B cell (primary cell): ENCODE measurements at regions not wholly inside any gene's neighbourhood (a gene's known extent, or its start where the extent isn't known, plus 50 kb on each side); places are given as distances from the start of the nearest gene placed in this dataset.

ENCODE experiments used
- EZH2 ChIP-seq: IDR thresholded peaks from 2 replicates; pipeline ENCODE4 v1.6.1; 2012; ENCODE audit warnings: borderline replicate concordance, low read depth, mild to moderate bottlenecking, moderate library complexity, low read length; ENCODE audit not compliant: insufficient read depth, poor library complexity, severe bottlenecking
- TF ChIP-seq, protein P1 (sequence below): fragments of 200-600 bp; IDR thresholded peaks from one replicate; pipeline ENCODE4 v1.8.0; 2022; ENCODE audit warnings: antibody characterized with exemption, mild to moderate bottlenecking

GRCh38 chr12:42804928-42805327 lies 215.4 kb upstream of the PRICKLE1 start:
- TF ChIP-seq, protein P1, sequence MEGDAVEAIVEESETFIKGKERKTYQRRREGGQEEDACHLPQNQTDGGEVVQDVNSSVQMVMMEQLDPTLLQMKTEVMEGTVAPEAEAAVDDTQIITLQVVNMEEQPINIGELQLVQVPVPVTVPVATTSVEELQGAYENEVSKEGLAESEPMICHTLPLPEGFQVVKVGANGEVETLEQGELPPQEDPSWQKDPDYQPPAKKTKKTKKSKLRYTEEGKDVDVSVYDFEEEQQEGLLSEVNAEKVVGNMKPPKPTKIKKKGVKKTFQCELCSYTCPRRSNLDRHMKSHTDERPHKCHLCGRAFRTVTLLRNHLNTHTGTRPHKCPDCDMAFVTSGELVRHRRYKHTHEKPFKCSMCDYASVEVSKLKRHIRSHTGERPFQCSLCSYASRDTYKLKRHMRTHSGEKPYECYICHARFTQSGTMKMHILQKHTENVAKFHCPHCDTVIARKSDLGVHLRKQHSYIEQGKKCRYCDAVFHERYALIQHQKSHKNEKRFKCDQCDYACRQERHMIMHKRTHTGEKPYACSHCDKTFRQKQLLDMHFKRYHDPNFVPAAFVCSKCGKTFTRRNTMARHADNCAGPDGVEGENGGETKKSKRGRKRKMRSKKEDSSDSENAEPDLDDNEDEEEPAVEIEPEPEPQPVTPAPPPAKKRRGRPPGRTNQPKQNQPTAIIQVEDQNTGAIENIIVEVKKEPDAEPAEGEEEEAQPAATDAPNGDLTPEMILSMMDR: no peak
- no peak for TF ChIP-seq EZH2
